ENCODE measurements at regions not wholly inside any gene's neighbourhood (a gene's known extent, or its start where the extent isn't known, plus 50 kb on each side); places are given as distances from the start of the nearest gene placed in this dataset.

DNA sequence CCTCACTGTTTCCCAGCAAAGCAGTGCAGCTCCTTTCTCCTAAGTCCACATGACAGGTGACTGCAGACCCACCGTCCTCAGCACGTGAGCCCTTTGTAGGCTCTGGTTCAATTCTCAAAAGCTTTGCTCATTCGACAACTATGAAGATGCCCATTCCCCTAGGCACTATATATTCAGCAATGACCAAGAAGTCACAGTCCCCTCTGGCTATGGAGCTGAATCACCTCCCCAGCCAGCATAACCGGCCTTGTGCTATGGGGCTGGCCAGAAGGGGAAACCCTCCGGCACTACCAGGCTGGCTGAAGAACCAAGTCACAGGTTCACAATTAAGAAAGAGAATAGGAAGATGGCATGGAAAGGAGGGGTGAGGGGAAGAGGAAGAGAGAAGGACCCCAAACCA is 139.7 kb downstream of the WSCD1 start:
- ATAC-seq = no peak

DNA sequence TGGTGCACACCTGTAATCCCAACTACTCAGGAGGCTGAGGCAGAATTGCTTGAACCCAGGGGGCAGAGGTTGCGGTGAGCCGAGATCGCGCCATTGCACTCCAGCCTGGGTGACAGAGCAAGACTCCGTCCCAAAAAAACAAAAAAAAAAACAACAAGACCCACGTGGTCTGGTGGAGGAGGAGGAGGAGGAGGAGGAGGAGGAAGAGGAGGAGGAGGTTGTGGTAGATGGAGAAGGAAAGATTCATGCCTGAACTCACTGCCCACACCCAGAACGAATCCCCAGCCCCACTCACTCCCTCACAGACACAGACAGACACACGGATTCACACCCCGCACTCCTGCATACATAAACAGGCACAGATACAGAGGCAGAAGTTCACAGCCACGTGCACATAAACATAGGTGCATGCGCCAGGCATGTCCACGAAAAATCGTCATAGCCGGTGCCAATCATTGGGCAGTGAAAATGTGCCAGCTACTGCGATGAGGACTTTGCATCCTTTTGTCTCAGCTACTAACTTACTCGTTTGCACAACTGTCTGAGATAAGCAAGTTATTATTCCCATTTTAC is 138.5 kb downstream of the WSCD1 start:
- no peak for ATAC-seq

DNA sequence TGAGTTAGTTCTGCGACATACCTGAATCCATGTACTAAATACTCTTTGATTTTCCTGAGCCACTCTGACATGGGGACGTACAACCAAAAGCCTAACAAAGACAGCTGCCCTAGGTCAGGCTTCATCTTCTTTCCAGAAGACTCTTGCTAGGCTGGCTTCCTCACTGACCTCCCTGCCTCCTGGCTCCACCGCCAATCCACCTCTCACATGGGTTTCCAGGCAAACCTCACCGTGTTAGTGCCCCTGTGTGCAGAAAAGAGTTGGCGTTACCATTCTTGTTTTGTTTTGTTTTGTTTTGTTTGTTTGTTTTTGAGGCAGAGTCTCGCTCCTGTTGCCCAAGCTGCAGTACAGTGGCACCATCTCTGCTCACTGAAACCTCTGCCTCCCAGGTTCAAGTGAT is 135.3 kb downstream of the WSCD1 start:
- ATAC-seq = no peak

DNA sequence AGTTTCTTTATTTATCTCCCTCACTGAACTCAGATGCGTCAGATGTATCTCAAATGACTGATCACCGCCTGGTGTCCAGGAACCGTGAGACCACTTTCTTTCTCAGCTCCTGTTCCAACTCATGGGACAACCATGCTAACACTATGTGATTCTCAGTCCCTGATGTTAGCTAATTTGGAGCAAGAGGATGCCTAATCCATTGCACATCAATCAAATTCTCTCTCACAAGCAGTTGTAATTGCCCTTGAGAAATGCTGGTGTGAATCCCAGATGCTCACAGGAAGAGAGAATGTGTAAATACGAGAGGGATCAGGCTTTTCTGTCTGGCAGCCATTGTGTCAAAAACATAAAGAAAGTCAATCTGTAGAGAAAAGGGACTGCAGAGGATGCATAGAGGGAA is 134.9 kb downstream of the WSCD1 start:
- no peak for ATAC-seq

DNA sequence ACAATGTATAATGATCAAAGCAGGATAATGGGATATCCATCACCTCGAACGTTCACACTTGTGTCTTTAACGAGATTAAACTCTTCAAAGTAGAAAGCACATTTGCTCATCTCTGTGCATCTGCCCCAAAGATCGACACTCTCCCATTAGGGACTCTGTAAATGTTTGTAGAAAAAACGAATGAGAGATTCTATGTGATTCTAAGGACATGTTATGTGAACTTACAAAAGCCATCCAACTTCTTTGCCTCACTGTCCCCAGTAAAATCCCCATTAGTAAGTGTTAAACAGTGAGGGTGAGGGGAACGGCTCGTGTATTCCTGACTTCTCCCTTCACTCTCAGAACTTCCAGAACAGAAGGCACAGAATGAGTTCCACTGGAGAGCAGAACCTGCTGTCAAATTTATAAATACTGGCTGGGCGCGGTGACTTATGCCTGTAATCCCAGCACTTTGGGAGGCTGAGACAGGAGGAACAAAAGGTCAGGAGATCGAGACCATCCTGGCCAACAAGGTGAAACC is 134.1 kb downstream of the WSCD1 start:
- ATAC-seq = no peak

DNA sequence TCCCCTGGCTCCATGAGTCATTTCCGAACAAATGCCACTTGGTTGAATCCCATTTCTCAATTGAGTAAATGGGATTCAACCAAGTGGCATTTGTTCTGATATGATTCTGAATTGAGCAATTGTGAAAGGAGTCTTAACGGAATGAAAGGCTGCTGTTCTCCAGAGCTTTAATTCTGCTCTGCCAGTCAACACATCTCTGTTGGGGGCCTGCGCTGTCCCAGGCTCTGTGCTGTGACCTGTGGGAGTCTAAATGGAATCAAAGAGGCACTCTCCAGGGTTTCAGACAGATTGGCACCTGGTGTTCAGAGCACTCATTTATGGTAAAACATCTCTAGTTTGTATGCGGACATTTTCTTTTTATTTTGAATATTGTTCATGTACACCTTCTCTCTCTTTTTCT is 126.2 kb downstream of the WSCD1 start:
- ATAC-seq = no peak

DNA sequence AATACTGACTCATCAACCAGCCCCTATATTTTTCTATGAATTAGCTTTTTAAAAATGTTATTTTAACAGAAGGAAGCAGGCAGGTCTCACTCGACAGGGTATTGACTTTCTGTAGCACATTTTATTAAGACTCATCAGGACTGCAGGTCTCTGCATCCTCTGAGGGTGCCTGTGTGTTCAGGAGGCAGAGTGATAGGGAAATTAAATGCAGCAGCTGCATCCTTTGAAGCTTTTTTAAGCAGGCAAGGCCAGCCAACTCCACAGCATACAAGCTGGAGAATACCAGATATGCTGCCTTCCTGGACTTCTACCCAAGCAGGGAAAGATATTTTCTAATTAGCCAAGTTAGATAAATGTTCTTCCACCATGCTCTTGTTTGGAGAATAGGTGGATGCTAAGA is 124.9 kb downstream of the WSCD1 start:
- no peak for ATAC-seq

DNA sequence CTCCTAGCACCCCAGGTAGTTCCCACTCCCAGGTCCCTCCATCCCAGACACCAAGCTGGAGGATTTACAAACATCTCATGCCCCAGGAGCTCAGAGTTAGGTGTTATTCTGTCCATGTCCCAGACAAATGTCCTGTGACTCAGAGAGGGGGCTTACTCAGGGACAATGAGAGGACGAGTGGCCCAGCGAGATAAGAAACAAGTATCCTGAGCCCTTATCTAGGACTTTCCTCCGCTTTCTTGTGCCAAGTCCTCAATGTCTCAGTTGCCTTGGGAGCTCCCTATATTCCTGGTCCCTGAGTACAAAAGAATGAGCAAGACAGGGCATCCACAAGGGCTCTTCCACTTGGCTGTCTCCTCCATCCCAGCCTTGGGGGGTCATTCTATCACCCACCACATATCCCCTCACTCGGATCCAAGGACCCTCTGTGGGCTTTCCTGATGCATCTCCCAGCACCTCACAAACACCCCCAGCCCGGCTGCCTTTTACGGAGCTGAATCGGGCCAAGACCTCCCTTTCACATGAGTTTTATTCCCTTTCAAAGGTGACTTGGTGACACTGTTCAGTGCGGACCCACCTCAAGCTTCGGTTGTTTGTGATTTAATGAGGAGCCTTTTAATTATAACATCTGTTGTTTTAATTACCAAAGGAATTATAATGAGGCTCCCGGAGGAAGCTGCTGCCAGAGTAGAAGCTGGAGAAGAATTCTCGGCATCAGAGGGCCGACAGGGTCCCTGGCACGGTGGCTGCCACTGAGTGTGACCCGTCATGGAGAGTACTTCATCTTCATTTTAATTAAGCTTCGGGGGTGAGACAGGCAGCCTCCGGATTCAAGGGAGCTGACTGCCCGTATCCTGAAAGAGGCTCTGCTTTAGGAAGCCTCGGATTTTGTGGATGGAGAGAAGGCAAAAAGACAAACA is 121.5 kb downstream of the WSCD1 start:
- no peak for ATAC-seq

DNA sequence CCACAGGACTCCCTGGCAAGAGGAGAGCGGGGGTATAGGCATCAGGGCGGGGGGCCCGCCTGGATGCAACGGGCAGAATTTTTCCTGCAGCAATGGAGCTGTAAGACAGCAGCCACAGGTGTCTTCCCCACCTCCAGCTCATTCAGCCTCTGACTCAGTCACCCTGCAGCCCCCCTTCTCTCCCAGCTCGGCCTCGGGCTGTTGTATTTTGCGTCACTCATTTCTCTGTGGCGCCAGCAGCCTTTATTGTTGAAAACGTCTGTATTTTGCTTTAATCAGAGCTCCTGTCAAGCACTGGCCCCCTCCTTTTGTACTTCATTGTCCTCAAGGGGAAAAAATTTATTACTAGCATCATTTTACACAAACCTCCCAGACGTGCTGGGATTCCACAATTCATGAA is 117.7 kb downstream of the WSCD1 start:
- ATAC-seq = no peak

DNA sequence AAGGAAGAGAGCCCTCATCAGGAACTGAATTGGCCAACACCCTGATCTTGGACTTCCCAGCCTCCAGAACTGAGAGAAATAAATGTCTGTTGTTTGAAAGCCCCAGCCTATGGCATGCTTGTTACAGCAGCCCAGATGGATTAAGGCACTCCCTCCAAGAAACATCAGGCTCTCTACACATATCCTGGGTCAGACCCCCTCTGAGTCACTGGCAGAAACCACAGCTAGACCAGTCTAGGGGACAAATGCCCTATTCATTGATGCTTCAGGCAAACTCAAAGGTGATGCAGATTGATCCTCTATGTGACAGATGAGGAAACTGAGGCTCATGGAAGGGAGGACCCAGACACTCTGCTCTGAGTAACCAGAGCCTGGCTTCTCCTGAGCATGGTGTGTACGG is 116.8 kb downstream of the WSCD1 start:
- no peak for ATAC-seq

DNA sequence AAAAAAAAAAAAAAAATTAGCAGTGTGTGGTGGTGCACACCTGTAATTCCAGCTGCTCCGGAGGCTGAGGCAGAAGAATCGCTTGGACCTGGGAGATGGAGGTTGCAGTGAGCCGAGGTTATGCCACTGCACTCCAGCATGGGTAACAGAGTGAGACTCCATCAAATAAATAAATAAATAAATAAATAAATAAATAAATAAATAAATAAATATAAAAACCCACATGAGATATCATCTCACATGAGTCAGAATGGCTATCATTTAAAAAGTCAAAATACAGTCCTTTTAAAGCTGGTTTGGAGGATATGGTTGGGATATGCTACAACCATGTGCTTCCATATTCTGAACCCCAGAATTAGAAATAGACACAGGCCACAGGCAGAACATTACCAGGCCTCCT is 114.3 kb downstream of the WSCD1 start:
- ATAC-seq = no peak

DNA sequence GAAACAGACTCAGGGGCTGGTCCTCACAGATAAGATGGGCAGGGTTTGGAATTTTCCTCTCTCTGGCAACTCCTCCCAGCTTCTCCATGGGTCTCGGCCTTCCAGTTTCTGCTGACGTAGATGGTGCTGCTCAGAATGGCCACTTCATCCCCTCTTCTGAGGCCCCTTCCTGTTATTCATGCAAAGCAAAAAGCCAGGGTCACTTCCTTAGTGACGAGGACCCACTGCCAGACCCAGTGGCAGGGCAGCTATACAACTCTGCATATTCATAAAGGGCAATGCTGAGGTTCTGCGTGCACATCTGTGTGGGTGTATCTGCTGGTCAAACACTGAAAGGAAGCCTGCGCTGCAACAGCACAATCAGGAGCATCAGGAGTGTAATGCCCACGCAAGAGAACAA is 108.8 kb downstream of the WSCD1 start:
- ATAC-seq = no peak

DNA sequence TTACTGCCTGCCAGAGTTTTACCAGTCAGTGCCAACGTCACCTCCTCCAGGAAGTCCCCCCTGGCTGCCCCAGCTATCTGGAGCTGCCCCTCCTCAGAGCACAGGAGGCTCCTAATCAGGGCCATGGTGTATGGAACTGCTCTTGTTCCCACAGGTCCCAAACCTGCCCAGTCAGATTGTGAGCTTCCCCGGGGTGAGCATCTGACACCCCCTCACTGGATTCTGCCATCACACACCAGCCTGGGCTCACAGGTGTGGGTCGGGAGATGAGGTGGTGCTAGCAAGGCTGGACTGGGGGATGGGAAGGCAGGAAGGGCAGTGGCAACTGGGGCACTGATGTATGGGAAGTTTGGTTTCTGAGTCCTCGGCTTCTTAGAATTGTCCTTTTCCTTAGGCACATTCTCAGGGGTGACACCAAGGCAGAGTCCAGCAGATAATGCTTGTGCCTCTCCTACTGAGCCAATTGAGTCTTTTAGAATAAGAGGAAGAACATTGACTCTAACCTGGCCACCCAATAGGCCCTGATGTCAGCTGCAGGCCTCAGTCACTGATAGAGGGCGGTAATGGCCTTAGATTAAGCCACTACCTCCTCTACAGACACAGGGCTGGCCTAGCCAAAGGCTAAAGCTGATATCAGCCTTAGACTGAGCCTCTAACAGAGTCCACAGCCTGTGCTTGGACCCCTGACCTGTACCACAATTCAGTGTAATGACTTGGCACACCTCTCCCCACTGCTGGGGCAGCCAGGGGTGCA is 107.9 kb downstream of the WSCD1 start:
- ATAC-seq = no peak

Measured in esophagus mucosa (tissue), 1 donor.